Glomerular endothelial cell (primary cell): ENCODE measurements at regions not wholly inside any gene's neighbourhood (a gene's known extent, or its start where the extent isn't known, plus 50 kb on each side); places are given as distances from the start of the nearest gene placed in this dataset.

ENCODE experiments used
- DNase-seq: peaks from one replicate; pipeline ENCODE4 v3.0.0-alpha.2; 2011; ENCODE audit warnings: low read depth, low spot score; ENCODE audit errors: extremely low read depth

- no peak for DNase-seq
Observed at GRCh38 chr1:201609661-201610318, 70.9 kb downstream of the NAV1 start.

GRCh38 chr1:201610858-201611257, 71.9 kb downstream of the NAV1 start:
- no peak for DNase-seq

GRCh38 chr1:201612645-201613044, 73.7 kb downstream of the NAV1 start:
- no peak for DNase-seq

GRCh38 chr1:201614262-201615015, 75.5 kb downstream of the NAV1 start:
- no peak for DNase-seq

- no peak for DNase-seq
Observed at GRCh38 chr1:201617157-201617556, 78.2 kb downstream of the NAV1 start.

- no peak for DNase-seq
Observed at GRCh38 chr1:201618389-201618788, 79.5 kb downstream of the NAV1 start.

GRCh38 chr1:201618905-201619304, 80.0 kb downstream of the NAV1 start:
- no peak for DNase-seq

GRCh38 chr1:201619513-201619912, 80.6 kb downstream of the NAV1 start:
- DNase-seq, result no peak

GRCh38 chr1:201622353-201622752, 83.4 kb downstream of the NAV1 start:
- DNase-seq, result no peak

GRCh38 chr1:201622824-201623223, 83.9 kb downstream of the NAV1 start:
- DNase-seq, result no peak

GRCh38 chr1:201624741-201625225, 85.9 kb downstream of the NAV1 start:
- no peak for DNase-seq

- DNase-seq, result no peak
Observed at GRCh38 chr1:201625226-201625761, 86.4 kb downstream of the NAV1 start.

GRCh38 chr1:201625851-201626251, 86.9 kb downstream of the NAV1 start:
- DNase-seq, result no peak

- no peak for DNase-seq
Observed at GRCh38 chr1:201626629-201627275, 87.8 kb downstream of the NAV1 start.

- no peak for DNase-seq
Observed at GRCh38 chr1:201628490-201628889, 89.6 kb downstream of the NAV1 start.

- DNase-seq, result no peak
Observed at GRCh38 chr1:201630582-201630981, 91.7 kb downstream of the NAV1 start.

- no peak for DNase-seq
Observed at GRCh38 chr1:201631037-201631436, 92.1 kb downstream of the NAV1 start.

GRCh38 chr1:201632364-201632952, 93.5 kb downstream of the NAV1 start:
- no peak for DNase-seq

- DNase-seq, result no peak
Observed at GRCh38 chr1:201633297-201633696, 94.4 kb downstream of the NAV1 start.

GRCh38 chr1:201633811-201634210, 94.9 kb downstream of the NAV1 start:
- no peak for DNase-seq

- DNase-seq, result no peak
Observed at GRCh38 chr1:201634261-201634660, 95.3 kb downstream of the NAV1 start.
